GM21360 (cell line): ENCODE measurements at regions not wholly inside any gene's neighbourhood (a gene's known extent, or its start where the extent isn't known, plus 50 kb on each side); places are given as distances from the start of the nearest gene placed in this dataset.

Experiments
- ATAC-seq: cut with Tn5 transposase; IDR thresholded peaks from one replicate; pipeline ENCODE4 v1.9.1; 2021; ENCODE audit warnings: mild to moderate bottlenecking, moderate library complexity; ENCODE audit not compliant: unreplicated experiment

DNA sequence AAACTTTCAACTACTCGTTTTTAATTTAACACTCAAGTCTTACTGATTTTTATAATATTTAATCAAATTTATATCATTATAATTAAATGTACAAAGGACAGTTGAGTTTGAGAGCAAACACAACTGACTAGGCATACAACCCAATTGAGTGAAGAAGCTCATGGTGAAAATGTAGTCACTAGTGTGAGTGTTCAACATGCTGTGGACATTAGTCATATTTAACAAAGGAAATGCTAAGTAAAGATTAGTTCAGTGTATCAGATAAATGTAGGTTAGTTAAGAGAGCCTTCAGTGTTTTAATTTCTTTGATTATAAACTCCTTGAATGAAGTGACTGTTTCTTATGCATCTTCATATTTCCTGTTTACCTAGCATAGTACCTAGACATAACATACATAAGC lies 444.2 kb upstream of the GOLIM4 start:
- no peak for ATAC-seq

DNA sequence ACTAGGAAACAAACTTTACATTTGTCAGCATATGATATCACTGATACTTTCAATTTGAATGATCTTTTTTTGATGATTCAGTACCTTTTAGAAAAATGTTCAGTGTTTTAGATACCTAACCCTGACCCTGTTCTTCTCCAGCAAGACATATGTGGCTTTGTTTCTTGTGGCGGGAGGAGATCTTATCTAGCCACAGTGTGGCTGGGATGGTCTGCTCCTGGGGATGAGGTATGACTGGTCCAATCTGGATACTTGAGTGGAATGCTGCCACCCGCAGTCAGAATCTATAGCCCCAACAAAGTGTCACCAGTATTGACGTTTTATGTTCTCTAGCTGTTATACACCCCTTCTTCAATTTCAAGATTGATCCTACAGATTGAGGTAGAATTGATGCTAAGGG lies 439.0 kb upstream of the GOLIM4 start:
- no peak for ATAC-seq

DNA sequence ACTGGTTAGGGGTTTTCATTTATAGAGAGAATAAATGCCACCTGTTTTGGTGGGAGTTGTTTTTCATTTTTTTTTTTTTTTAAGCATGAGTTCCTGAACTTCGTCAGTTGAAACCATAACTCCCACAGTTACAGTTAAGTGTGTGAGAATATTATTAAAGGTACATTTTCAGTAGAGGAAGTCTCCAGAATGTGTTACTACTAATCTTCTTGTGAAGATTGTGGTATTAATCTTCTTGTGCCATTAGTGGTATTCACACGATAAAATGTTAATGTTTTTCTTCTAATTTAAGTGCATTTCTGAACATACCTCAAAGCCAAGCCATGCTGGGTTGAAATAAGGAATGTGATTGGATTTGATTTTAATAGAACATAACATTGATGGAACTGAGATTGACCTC lies 437.9 kb upstream of the GOLIM4 start:
- ATAC-seq = no peak

DNA sequence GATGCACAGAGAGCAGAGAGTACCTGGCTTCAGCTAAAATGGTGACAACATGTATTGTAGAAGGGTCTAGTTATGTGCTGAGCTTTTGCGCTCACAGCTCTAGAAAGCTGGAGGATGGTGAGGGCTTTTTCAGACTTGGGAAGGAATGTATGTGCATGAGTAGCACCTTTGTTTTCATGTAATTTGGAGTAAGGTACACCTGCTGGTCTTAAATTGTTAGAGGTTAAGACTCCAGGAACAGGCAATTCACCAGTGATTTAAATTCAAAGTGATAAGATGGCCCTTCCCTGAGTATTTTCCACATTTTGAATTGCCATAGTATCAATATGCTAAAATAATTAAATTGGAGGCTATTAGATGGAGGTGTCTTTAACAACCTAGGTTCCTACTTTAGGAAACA lies 436.4 kb upstream of the GOLIM4 start:
- ATAC-seq = no peak

DNA sequence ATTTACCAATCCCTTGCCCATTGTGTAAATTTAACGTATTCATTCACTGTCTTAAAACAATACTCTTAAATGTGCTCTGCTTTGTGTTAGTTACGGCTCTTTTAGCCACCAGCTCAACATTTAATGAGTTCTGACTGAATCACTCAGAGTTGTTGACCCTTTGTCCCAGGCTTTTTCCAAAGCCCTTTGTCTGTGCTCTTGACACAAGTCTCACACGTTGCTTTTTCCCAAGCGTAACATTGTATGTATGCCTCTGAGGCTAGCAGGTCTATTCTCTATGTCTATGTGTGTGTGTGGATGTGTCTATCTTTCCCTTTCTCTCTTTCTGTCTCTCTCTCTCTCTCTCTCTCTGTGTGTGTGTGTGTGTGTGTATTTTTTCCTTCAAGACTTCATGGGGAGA lies 435.4 kb upstream of the GOLIM4 start:
- no peak for ATAC-seq

DNA sequence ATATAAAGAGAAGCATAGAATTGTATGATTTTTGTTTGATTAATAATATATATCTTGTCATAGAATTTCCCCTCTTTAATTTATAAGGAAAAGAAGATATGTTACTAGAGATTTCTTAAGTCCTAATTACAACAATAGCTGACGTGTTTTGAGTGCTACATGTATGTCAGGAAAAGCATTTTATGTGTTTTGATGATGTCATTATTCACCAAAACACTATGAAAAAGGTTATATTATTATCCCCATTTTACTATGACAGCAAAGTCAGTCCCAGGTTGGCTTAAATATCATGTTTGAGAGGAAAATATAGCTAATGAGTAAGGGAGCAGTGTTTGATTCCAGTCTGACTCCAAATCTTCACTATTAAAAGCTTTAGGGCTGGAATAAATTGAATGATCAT lies 428.4 kb upstream of the GOLIM4 start:
- no peak for ATAC-seq

DNA sequence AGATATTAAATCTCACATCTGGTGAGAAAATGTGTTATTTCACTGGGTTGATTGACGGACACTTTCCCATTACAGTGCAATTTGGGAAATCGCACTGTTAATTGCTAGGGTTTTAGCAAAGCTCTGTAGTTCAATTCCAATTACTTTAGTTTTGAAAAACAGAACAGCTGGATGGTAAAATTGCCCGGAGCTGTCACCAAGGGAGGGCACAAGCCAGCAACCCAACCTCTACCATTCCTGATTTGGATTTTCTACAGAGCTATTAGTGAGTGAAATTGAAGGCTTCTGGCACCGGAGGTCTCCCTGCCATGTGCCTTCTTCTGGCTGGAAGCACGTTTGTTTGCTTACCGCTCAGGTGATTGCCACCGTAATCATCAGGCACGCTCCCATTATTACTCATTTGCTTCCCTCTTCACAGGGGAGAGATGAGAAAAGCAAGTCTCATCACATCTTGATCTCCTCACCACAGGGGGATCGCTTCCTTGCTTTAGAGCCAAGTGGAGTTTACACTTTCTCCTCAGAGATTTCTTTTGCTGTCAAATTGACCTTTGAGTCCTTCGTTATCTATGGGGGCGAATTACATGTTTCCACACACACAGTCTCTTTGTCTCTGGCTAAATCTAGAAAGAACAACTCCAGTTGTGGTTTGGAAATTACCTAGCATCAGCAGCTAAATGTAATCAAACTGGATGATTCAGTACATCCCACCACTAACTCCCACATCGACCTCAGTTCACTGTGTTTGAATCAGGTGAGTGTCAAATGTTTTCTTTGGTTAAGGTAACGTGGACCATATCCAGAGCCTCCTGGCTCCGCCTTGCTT lies 421.7 kb upstream of the GOLIM4 start:
- ATAC-seq = peak; percentile 46

DNA sequence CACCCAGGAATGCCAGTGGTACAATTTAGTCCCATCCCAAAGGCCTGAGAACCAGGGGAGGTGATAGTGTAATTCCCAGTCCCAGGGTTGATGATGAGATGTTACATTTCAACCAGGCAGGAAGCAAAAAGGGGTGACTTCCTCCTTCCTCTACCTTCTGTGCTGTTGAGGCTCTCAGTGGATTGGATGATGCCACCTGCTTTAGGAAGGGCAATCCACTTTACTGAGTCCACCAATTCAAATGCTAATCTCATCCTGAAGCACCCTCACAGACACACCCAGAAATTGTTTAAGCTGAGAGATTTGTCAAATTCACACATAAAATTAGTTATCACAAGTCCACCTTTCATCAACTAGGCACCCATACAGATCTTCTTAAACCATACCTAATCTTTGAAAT lies 418.5 kb upstream of the GOLIM4 start:
- no peak for ATAC-seq

DNA sequence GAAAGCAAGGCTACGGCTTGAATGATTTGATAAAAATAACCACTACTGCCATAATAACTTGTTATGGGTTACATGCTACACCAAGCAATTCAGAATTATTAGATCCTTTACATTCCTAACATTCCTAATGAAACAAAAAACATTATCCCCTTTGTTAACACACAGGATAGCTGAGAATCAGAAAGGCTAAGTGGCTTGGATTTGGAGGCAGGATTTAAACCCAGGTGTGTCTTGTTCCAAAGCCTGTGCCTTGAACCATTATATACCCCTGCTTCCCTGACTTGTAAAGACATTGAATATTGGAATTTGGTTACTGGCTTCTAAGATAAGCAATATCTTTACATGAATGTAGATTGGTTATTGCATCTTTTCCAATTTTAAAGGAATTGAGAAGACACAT lies 417.1 kb upstream of the GOLIM4 start:
- ATAC-seq = no peak

DNA sequence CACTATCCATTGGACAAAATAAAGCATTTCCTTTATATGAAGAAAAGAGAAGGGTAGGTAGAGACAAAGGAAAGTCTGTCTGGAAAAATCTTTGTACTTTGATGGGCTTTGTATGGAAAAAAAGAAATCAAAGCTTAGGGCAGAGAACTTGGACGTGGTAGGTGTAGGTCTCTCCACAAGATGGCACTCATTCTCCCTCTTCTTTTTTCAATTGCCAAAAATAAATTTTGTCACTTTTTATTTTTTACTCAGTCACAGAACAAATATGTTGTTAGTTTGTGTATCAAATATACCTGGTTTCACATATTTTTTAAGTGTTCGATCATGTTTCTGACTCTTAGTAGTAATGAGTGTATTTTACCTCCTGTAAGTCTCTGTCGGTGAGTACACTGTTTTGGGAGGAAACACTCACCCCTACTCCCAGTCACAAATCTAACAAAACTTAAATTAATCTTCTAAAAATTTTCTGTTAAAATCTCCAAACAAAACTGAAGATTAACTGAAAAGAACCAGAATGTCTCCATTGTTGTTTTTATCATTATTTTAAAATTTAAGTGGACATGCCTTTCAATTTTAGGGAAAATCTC lies 415.8 kb upstream of the GOLIM4 start:
- ATAC-seq = no peak

DNA sequence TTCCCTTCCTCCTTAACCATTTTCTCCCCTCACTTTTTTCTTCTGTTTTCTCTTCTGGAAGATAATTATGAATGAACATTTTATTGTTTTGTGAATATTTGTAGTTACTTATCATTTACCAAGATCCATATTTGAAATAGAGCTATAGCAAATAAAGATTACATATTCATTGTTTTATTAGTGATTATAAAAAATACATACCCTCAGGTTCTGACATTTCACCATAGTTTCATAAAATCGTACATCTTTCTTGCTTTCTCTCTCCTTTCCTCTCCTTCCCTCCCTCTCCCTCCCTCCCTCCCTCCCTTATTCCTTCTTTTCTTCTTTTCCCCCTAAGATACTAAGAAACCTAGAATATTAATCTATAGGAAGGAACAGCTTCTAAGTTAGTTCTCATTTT lies 410.9 kb upstream of the GOLIM4 start:
- no peak for ATAC-seq

DNA sequence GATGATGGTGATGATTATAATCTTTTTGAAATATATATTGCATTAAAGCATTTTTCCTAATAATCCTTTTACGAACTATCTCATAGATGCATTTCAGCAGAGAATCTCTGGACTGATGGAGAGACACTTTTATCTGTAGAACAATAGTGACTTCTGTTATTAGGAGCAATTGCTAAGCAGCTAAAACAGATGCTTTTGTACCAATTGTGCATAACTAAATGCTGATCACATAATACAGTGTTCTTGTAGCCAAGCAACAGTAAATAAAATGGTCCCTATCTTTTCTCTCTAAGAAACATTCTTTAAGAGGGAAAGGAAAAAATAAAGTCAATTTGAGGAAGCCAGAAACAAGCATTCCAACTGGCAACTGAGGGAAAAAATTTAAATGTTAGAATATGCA lies 405.8 kb upstream of the GOLIM4 start:
- ATAC-seq = no peak

DNA sequence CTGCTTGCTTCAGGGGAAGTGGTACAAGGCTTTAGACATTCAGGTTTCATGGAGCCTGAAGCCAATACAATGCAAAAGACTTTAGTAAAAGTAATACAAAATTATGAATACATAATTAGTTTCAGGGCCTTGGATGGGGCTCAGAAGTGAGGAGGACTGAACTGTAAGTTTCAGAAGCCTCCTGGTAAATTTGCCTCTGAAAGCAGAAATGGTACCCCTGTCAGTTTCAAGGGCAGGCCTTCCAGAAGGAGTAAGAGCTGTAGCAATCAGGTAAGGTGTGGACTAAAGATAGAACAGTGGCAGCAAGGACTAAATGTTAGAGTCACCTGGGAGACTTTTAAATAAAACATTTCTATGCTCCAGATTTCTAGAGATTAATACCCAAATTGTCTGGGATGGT lies 402.5 kb upstream of the GOLIM4 start:
- no peak for ATAC-seq

DNA sequence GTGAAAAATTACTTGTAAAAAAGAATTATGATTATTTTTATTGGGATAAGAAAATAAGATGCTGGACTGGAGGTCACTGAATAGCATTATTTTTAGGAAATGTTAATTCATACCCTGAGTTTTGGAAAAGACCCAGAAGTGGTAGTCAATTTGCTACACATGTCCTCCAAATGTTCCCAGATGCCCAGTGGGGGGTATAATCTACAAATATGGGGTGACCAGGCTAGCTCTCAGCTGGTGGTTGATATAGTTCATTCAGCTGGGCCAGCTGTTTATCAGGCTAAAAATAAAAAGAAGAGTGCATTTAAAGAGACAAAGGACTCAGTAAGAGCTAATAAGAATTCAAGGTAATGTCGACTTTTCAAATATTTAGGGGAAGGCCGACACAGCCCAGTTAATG lies 402.0 kb upstream of the GOLIM4 start:
- ATAC-seq = no peak

DNA sequence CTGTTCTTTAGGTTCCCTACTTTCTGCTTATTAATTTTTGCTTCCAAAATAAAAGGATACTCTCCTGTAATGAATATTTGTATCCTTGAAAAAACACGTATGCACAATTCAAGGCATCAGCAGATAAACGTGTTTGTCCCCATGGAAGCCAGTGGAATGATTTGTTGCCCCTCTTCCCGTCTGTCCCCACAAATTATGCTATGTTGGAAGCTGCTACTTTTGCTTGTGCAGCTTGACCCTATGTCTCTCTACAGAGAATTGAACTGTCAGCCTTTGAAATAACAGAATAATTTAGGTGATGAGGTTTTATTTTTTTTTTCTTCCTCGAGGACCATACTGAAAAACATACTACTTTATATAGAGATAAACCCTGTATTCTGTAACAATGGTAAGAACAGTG lies 401.5 kb upstream of the GOLIM4 start:
- no peak for ATAC-seq

DNA sequence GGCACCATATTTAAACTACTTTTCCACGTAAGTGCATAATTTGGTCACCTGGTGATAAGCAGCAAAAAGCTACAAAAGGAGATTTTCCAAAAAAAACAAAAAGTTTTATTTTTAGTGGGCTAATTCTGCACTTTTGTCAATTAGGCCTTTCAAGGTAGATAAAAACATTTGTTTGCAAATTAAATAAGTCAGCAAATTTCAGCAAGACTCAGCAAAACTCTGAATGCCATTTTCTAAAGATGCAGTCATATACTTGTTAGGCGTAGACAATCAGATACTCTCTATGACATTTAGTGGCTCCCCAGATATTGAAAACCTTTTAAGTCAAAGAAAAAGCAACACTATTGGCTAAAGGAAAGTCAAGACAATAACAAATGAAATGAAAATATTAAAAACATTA lies 400.2 kb upstream of the GOLIM4 start:
- ATAC-seq = no peak

DNA sequence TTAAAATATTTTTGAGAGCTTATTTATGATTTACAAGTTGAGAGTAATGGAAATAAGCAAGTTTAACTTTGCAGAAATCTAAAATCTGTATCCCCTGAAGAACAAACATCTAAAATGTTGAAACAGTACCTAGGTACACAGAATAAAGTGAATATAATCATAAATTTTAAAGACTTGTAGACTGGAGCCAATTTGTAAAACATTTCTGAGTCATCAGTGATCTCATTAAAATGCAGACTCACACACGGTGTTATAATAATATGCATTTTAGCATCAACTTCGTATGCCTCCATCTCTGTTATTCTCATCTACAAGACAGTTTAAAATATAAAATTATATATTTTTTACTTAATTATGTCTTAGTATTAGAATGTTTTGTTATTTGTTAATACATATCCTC lies 399.5 kb upstream of the GOLIM4 start:
- no peak for ATAC-seq

DNA sequence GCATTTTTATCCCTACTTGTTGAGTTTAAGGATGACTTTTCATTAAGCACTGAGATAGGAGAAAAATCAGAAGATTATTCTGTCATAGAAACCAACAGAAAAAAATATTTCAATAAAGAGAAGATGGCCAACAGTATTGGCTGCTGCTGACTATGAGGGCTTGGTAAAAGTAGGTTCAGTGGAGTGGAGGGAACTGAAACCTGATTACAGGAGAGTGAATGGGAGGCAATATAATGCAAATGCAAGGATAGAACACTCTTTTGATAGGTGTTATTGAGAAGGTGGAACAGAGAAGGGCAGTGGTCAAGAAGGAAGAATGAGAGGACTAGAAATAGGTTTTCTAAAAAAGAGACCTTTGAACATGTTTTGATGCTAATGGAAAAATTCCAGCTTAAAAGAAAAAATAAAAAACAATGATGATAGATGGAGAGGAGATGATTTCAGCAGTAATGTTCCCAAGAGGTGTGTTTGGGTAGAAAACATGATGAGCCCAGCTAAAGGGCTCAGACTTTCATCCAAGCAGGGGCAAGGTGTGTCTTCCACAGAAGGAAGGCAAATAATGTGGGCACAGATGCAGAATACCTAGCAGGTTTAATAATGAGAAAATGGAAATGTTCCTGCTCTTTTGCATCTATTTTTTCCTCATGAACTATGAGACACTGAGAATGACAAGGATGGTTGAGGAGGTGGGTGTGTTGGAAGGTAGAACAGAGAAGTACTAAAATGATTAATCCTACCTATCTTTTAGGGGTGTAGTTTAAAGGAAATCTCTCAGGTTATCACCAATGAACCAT lies 397.9 kb upstream of the GOLIM4 start:
- no peak for ATAC-seq

DNA sequence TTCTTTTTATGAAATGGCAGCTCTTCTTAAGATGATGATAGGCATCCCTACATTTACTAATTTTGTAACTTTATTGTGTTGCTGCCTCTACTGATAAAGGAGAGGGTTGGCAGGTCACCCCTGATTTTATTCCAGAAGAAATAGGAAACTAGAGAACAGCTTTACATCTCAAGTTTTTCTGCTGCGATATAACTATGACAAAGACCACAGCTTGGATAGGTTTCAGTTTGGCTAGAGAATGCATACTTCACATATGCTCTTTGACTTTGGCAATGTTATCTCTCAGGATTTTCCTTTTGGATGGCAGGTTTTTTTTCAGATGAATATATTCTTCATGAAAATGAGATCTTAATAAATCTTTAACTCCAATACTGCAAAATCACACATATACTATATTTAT lies 395.3 kb upstream of the GOLIM4 start:
- no peak for ATAC-seq

DNA sequence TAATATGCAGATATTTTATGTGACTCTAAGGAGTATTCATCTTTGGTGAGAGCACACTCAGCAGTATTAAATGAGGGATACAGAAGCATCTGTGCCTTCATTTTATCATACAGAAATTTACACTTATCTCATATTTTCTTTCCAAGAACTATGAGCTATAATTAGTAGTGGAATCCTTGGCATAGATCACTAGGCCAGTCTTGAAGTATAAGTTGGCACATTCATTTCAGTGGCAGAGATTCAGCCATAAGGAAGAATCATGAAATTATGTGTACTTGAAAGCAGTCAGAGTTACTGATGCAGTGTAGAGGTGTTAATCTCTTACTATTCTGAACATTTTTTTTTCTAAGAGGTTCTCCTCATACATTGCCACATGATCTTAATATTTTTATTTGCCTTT lies 393.6 kb upstream of the GOLIM4 start:
- no peak for ATAC-seq

DNA sequence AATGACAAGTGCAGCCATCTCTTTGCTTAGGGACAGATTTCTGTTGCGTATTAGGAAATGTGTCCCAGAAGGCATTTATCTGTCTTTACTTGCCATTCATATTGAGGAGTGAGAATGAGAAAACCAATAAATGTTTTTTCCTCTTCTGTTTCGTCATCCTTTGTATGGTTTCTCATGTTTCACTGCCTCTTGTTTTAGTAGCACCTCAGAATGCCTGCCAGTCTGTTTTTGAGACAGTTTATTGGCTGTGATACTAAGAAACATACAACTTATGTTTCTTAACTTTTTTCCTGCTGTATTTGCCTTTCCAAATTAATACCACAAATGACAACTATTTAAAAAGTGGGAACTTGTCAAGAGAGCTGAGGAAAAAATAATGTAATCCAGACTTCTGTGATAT lies 390.2 kb upstream of the GOLIM4 start:
- ATAC-seq = no peak

DNA sequence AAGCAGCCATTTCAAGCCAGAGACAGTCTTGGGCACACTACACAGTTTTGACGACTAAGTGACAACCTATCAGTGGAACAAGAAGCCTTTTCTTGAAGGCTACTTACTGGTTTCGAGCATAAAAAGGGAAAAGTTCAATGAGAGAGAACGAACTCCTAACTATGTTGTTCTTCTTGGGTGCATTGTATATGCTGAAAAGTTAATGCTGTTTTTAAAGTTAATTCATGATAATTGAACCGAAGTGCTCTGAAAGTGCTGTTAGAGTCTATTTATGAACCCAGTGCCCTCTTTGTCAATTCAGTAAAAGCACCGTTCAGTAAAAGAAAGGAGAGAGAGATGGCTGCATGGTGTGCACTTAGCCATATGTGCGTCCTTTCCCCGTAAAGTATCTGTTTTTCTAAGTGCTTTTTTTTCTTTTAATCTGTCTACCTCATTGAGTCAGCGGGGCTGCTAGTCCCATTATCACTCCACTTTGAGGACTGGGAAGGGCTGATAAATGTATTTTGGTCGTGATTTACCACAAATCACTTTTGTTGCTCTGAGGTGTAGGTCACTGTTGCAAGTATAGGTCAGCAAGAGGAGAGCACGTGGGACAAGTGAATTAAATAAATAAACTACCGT lies 380.7 kb upstream of the GOLIM4 start:
- ATAC-seq = no peak
